GM19324 (cell line): ENCODE measurements at regions not wholly inside any gene's neighbourhood (a gene's known extent, or its start where the extent isn't known, plus 50 kb on each side); places are given as distances from the start of the nearest gene placed in this dataset.

Experiments used
- ATAC-seq: cut with Tn5 transposase; IDR thresholded peaks from one replicate; pipeline ENCODE4 v1.9.1; 2021; ENCODE audit warnings: mild to moderate bottlenecking, moderate library complexity; ENCODE audit not compliant: unreplicated experiment, low FRiP score

DNA sequence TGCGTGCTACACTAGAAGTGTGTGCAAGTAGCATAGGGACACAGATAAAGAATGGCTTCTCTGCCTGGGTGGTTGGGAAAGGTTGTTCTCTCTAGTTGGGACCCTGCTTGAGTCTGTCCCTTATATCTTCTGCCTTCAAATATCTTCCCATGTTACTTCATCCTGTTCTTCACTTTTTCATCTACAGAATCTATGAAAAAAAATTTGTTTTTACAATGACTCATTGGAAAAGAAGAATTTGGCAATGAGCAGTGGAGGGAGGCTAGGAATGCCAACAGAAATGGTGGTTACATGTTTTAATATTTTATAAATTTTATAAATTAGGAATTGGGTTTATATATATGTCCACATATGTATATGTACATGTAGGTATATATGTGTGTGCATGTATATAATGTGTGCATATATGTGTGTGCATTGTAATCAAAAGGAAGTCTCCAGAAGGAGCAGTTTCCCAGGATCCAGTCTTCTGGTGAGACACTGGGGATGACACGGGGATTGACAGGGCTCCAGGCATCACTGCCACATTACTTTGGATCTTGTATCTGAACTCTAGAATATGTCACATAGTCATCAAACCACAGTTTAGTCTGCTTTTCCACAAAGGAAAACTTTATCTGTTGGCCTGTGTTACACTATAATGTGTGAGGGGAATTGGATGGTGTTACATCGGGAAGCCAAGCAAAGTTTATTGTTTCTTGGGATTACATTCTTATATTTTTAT lies 75.3 kb upstream of the RIPOR2 start:
- no peak for ATAC-seq

DNA sequence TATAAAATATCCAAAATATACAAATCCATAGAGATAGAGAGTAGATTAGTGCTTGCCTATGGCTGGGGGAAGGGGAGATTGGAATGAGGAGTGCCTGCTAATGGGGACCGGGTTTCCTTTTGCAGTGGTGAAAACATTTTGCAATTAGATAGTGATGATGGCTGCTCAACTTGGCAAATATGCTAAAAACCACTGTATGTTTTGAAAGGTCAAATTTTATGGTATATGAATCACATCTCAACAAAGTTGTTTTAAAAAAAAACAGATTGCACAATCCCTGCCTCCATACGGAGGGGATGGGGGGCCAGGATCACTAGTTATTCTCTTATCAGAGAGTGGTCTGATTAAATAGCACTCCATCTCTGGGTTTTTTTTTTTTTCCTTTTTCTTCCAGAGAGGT lies 76.9 kb upstream of the RIPOR2 start:
- ATAC-seq = no peak

GRCh38 chr6:25013246-25013645 lies 77.5 kb upstream of the RIPOR2 start:
- ATAC-seq = no peak

DNA sequence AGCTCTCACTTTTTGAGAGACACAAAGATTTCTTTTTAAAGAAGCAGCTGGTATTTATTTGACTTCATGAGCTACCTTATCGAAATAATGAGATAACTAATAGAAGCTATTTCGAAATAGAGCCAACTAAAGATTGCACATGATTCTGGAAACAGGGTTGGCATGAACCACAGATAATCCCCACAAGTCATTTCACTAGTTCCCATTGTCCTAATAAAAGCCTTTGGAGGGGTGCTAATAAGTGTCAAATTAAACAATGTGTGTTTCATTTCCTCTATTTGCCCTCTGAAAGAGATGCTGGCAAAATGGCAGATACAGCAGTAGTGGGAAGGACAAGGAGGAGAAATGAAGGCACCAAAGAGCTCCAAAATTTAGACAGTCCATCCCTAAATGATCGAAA lies 78.6 kb upstream of the RIPOR2 start:
- no peak for ATAC-seq

DNA sequence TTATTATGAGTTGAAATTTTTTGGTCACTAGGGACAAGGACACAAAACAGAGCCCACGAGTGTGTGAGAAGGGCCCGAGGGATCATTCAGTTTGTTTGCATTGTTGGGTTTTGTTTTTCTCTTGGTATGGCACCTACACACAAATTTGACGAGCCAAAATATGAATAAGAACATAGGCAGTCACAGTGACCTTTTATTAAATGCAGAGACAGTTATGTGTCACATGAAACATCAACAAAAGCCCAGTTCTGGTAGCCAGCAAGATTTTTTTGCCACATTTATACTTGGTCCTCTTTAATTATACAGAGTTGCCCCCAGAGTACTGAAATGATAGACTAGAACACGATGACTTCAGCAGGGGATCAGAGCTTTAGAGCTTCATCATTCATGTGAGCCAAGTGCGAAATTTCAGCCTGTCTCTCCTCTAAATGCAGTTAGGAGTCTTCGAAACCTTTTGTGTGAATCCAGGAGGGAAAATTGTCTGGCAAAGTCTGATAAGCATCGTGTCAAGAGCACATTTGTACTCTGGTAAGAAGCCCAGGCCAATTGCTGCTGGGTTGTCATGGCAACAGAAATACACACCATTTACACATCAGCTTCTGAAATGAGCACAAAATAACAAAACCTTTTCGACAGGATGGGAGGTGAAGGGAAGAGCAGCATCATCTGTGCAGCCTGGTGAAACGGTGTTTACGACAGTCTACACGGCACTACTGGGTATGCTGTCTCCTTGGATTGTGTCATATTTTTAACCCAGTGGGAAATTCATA lies 79.2 kb upstream of the RIPOR2 start:
- no peak for ATAC-seq

- ATAC-seq = no peak
These were observed 80.4 kb upstream of the RIPOR2 start for GRCh38 chr6:25016014-25016720.

- ATAC-seq = no peak
These were observed 81.7 kb upstream of the RIPOR2 start for GRCh38 chr6:25017486-25017885.

- no peak for ATAC-seq
These were observed 82.3 kb upstream of the RIPOR2 start for GRCh38 chr6:25017932-25018567.

DNA sequence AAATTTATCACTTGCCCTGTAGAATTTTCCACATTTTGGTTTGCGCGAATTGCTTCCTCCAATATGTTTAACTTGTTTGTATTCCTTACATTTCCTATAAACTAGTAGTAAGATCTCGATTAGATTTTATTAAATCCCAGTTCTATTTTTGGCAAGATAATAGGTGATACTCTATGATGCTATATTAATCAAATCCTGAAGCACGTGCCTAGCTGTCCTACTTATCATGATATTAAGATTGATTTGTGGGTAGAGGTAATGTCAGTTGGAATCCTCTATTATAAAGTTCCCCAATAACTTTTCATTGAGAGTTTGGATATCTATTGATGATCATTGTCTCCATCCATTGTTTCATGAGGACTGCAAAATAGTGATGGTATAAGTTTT lies 82.8 kb upstream of the RIPOR2 start:
- ATAC-seq = no peak

DNA sequence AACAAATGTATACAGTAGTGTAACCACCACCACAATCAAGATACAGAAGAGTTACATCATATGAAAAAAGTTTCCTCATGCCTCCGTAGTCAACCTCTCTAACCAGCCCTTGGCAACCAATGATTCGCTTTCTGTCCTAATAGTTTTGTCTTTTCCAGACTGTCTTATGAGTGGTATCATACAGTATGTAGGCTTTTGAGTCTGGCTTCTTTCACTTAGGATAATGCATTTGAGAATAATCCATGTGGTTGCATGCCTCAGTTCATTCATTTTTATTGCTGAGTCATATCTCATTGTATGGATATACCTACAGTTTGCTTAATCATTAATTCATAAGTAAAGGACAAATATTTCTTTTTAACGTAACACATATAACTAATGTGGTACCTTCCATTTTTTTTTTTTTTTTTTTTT lies 86.4 kb upstream of the RIPOR2 start:
- no peak for ATAC-seq

GRCh38 chr6:25023781-25024180 lies 88.0 kb upstream of the RIPOR2 start:
- no peak for ATAC-seq

DNA sequence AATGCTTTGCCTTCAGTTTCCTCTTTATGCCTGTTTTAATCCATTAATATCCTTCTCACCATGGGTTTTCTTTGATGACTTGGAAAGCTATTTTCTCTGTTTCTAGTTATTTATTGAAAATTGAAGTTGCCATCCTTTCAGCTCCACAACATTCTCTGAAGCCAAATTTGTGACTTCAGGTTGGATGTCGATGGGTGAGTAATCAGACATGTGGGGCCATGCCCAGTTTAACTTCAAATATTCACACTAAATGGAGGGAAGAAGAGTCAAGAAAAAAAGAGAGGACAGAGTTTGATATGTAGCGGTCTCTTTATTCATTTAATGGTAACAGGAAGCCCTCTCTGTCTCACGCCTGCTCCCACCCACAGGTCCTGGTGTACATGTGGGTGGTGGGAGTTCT lies 89.1 kb upstream of the RIPOR2 start:
- no peak for ATAC-seq

DNA sequence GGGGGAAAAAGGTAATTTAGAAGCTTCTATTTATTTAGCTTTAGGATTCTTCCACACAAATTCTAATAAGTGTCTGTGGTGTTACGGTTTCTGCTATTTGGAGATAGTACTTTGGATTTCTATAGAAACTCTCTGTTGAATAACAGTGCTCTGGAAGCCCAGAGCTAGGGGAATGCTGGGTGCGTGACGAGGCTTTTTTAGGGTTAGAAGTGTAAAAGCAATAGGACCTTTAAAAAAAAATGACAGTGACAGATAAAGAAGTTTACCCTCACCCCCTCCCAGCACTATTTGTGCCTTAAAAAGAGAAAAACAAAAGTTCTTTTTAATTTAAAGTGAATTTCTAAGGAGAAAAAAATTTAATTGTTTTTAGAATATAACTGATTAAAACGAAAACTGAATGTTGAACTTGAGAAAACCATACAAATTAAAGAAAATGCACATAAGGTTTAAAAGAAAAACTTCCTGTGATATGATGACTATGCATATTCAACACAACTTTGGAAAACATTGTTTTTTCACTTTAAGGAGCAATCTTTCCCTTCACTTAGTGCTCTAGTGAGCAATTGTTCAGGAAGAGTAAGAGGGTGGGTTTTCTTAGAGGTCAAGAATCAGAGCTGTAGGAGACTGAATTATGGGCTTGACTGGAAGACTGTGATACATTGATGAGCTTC lies 89.6 kb upstream of the RIPOR2 start:
- no peak for ATAC-seq

GRCh38 chr6:25025919-25026301 lies 90.2 kb upstream of the RIPOR2 start:
- no peak for ATAC-seq

DNA sequence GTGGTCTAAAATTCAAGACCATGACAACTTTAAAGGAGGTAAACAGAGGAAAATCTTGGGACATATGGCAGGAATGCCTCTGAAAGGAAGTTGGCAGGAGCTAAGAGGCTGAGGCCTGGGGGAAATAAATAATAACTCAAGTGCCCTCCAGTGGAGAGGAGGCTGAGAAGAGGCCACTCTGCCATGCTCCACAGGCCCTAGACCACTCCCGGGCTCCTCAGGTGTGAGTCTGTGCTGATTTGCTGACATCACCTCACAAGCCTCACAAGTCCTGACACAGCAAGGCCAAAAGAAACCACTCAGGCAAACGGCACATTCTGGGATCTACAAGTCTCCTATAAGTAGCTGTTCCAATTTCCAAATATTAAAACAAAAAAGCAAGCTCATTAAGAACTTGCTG lies 91.0 kb upstream of the RIPOR2 start:
- no peak for ATAC-seq

DNA sequence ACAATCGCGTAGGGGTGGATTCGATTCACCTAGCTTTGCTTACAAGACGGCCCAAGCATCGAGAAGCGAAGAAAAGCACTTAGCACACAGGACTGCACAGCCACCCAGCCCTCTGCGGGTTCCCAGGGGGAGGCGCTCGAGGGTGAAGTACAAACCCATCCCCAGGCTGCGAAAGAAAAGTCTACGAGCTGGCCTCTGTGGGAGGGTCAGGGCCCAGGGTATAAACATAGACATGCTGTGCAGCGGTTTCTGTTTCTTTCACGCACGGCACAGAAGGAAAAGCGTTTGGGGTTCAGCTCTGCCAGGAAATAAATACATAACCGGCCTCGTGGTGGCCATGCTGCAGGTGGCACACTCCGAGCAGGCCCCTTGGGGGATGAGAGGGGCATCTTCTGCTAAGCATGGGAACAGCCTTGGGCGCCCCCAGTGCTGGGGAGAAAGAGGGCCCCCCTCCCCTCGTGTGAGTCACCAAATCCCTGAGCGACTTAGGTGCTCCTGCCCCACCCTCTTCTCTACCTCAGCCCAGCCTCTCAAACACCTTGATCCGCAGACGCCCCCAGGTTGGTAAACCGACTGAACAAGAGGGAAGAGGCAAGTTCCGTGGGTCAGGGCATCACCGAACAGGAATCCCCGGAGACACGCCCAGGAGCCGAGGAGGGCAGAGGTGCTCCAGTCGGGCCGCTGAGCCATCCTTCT lies 91.6 kb upstream of the RIPOR2 start:
- ATAC-seq = peak; percentile 91

DNA sequence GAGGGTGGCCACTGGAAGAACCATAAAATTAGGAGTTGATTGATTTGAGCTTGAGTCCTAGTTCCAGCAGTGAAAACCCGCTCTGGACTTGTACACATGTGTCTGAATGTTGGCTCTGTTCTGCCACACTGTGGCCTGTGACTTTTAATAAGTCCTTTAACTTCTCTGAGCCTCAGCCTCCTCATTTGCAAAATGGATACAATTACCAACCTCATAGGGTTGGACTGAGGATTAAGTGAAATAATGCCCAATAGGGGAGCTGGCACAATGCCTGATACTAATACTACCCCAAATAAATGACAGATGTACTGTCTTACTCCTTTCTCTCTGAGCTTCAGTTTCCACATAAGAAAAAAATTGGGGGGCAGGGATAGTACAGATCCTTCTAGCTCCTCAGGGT lies 92.6 kb upstream of the RIPOR2 start:
- ATAC-seq = no peak

DNA sequence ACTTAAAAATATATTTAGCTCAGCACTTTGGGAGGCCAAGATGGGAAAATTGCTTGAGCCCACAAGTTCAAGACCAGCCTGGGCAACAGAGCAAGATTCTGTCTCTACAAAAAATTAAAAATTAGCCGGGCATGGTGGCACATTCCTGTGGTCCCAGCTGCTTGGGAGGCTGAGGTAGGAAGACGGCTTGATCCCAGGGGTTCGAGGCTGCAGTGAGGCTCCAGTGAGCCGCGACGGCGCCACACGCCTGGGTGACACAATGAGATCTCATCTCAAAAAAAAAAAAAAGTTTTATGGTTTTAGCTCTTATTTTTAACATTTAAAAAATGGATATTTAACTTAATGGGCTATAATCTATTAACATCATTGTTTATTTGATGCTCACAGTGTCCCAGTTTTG lies 97.2 kb upstream of the RIPOR2 start:
- no peak for ATAC-seq

DNA sequence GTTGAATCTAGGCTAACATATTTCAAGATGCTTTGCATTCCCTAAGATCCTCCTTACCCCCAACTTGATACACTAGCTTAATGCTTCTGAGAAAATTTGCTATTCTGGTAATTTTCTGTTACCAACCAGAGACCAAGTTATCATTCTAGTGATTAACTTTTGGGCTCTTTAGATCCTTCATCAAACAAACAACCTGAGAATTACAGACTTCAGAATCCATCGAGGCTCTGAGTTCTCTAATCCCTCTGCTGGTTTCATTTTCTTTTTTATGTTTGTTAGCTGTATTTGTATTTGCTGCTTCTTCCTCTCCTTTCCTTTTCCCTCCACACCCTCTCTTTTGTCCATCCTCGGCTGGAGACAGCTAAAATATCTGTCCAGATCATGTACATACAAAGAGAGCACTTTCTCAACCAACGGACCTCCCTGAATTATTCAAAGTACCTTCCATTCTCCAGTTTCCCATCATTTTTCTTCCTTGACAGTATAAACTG lies 98.7 kb upstream of the RIPOR2 start:
- ATAC-seq = no peak

- ATAC-seq = no peak
These were observed 99.4 kb upstream of the RIPOR2 start for GRCh38 chr6:25035174-25035511.
